Esophagus (tissue), 2 donors: ENCODE measurements at regions not wholly inside any gene's neighbourhood (a gene's known extent, or its start where the extent isn't known, plus 50 kb on each side); places are given as distances from the start of the nearest gene placed in this dataset.
"Not testable (repeated sequence)": the region's sequence is repeated elsewhere in the genome, so short reads cannot be mapped to it uniquely, and the experiment has no call there.

Experiments used
- H3K27ac ChIP-seq, 2 donors: one replicate each; pipeline ENCODE4 v1.5.1; 2013; ENCODE audit warnings: low read depth in 2 of 2, mild to moderate bottlenecking in 2 of 2, inconsistent platforms in 1 of 2, low read length in 1 of 2, moderate library complexity in 1 of 2
- H3K27me3 ChIP-seq, 2 donors: one replicate each; pipeline ENCODE4 v1.6.1; 2013; ENCODE audit warnings: low read length in 2 of 2, control low read depth in 1 of 2, mild to moderate bottlenecking in 1 of 2; ENCODE audit not compliant: insufficient read depth in 2 of 2, control insufficient read depth in 1 of 2
- H3K36me3 ChIP-seq, 2 donors: one replicate each; pipeline ENCODE4 v1.6.1; 2013; ENCODE audit warnings: low read length in 1 of 2; ENCODE audit not compliant: control insufficient read depth in 2 of 2, insufficient read depth in 2 of 2
- H3K4me1 ChIP-seq, 2 donors: one replicate each; pipeline ENCODE4 v1.6.1; 2013; ENCODE audit warnings: low read length in 1 of 2; ENCODE audit not compliant: control insufficient read depth in 2 of 2, insufficient read depth in 2 of 2
- H3K4me3 ChIP-seq, 2 donors: one replicate each; pipeline ENCODE4 v1.5.1; 2013; ENCODE audit warnings: low read length in 2 of 2, mild to moderate bottlenecking in 2 of 2, low read depth in 1 of 2, moderate library complexity in 1 of 2
- H3K9me3 ChIP-seq, 2 donors: one replicate each; pipeline ENCODE4 v1.6.1; 2013; ENCODE audit warnings: mild to moderate bottlenecking in 2 of 2, low read depth in 1 of 2, low read length in 1 of 2, moderate library complexity in 1 of 2; ENCODE audit not compliant: control insufficient read depth in 2 of 2, insufficient read depth in 1 of 2
- WGBS, 2 donors: extraction: QIAGEN DNeasy Blood & Tissue Kit; methylation state at CpG; one replicate each; pipeline ENCODE4 v1.1.7; 2013; 5-methylcytosine and 5-hydroxymethylcytosine counted together
- donor health status: healthy with polysubstance abuse.
- donor health status: Bipolar disorder and iron deficiency.

DNA sequence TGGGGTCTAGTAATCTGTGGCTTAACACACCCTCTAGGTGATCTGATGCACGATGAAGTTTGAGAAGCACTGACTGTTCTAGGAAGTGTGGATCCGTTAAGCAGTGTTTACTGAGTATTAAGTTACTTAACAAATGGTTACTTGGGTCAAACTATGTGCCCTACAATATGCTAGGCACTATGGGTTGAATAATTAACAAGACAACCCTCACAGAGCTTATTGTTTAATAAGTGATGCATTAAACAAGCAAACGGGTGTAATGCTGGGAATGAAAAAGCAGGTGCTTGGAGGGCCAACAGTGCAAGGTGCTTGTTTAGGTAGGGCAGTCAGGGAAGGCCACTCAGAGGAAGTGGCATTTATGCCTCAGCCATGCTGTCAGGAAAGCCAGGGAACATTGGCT, 378.0 kb upstream of the PODXL start:
- H3K4me3 ChIP-seq, result no peak overlapping the region
- H3K4me1 ChIP-seq, result no peaks in the 10 kb centered on the region
- H3K27me3 ChIP-seq, result no peaks in the 10 kb centered on the region
- no peaks in the 10 kb centered on the region for H3K36me3 ChIP-seq
- H3K9me3 ChIP-seq, result no peaks in the 10 kb centered on the region
- WGBS, 2 donors, result 35 to 37% methylated on average over 3 of the region's 3 CpGs
- H3K27ac ChIP-seq, result no peak overlapping the region

DNA sequence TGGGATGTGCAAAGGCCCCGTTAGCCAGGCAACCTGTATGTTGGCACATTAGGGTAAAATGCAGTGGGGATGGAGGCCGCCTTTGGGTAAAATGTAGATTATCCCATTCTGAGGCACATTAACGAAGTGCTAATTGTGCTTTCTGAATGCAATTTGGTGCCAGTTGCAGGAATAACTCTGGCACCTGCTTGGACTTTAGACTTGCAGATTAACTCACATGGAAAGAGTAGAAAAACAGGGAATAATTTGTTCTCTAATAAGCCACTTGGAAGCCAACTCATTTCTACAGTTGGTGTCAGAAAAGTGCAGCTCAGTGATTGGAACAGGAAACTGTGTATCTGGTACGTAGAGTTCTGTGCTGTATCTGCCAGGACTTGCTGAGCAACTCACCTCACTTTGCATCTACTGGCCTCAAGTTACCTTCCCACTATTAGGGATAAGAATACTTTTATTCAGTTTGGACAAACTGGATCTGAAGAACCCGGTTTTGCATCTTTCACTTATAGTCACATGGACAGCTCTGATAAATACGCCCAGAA, 377.4 kb upstream of the PODXL start:
- no peaks in the 10 kb centered on the region for H3K4me1 ChIP-seq
- no peak overlapping the region for H3K27ac ChIP-seq
- H3K36me3 ChIP-seq, result no peaks in the 10 kb centered on the region
- H3K4me3 ChIP-seq, result no peak overlapping the region
- H3K27me3 ChIP-seq, result no peaks in the 10 kb centered on the region
- 52 to 59% methylated on average over 6 of the region's 6 CpGs for WGBS, 2 donors
- H3K9me3 ChIP-seq, result no peaks in the 10 kb centered on the region

DNA sequence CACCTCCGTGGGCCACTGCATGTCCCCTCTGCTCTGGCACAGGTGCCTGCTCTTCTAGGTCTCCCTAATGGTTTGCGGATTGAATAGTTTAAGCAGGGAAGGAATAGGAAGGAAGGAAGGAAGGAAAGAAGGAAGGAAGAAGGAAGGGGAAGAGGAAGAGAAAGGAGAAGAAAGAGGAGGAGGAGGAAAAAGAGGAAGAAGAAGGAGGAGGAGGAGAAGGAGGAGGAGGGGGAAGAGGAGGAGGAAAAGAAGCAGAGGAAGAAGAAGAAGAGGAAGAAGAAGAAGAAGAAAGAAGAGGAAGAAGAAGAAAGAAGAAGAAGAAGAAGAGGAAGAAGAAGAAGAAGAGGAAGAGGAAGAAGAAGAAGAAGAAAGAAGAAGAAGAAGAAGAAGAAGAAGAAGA, 376.8 kb upstream of the PODXL start:
- not testable (repeated sequence) for H3K4me1 ChIP-seq, H3K36me3 ChIP-seq, H3K4me3 ChIP-seq, H3K9me3 ChIP-seq, H3K27me3 ChIP-seq, H3K27ac ChIP-seq
- WGBS, 2 donors, result 90 to 96% methylated on average over 2 of the region's 2 CpGs

DNA sequence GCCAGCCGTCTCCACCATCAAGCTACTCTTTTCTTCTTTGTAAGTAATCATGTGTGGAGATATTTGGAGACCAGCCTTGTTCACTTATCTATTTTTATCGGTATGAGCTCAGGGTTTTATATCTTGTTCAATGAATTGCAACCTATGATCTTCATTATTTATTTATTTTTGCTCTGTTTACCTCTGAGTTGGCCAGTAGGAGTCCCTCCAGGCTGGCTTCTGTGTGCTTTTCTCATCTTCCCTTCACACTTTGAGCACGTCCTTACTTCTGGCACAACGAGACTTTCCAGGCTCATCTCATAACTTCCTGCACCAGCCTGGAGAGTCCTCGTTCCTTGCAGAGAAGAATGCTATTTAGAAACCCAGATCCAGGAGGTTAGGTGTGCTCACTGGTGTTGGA, 375.8 kb upstream of the PODXL start:
- no peak overlapping the region for H3K27ac ChIP-seq
- H3K4me3 ChIP-seq, result no peak overlapping the region
- H3K9me3 ChIP-seq, result no peaks in the 10 kb centered on the region
- H3K4me1 ChIP-seq, result no peaks in the 10 kb centered on the region
- no peaks in the 10 kb centered on the region for H3K27me3 ChIP-seq
- H3K36me3 ChIP-seq, result no peaks in the 10 kb centered on the region
- WGBS, 2 donors, result 64 to 71% methylated on average over 5 of the region's 5 CpGs

DNA sequence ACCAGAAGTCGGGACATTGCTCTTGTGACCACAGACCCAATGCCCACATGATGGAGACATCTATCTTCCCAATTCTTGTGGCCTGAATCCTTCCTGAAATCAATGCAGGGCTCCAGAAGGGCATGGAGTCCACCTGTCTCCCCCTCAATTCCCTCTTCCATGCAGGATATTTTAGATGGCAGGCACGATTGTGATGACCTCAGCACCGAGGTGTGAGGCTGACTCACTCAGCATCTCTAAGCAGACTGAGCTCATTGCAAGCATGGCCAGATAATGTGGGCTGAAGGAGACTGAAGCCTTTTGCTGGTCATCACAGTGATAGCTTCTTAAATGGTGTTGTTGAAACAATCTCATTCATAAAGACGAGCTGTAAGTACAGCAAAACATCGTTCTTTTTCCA, 374.9 kb upstream of the PODXL start:
- no peaks in the 10 kb centered on the region for H3K27me3 ChIP-seq
- H3K9me3 ChIP-seq, result no peaks in the 10 kb centered on the region

DNA sequence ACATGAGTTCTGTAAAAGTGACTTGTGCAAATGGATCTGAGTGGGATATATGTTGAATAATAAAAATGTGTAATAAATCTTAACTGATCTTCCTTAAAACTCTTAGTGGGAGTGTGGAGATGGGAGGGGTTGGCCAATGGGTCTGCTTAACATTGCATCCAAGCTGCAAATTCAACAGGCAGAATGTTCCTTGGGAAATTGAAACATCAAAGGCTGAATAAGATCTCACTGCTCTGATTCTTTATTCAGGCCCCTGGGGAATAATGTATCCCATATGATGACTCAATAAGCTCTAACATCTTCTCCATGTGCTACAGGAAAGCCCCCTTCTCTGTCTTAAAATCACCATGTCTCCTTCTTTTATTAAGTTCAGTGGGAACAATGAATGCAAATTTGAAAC, 373.2 kb upstream of the PODXL start:
- no peak overlapping the region for H3K27ac ChIP-seq
- no peaks in the 10 kb centered on the region for H3K36me3 ChIP-seq
- H3K4me3 ChIP-seq, result no peak overlapping the region
- H3K4me1 ChIP-seq, result no peaks in the 10 kb centered on the region
- H3K27me3 ChIP-seq, result no peaks in the 10 kb centered on the region
- H3K9me3 ChIP-seq, result no peaks in the 10 kb centered on the region

More for the DNA sequence above, 374.9 kb upstream of the PODXL start:
- Histone ChIP-seq H3K4me1 (no peaks in the 10 kb centered on the region), H3K36me3 (no peaks in the 10 kb centered on the region), H3K4me3 (no peak overlapping the region), H3K27ac (no peak overlapping the region)
- WGBS, 2 donors, result 57 to 60% methylated on average over 5 of the region's 5 CpGs

DNA sequence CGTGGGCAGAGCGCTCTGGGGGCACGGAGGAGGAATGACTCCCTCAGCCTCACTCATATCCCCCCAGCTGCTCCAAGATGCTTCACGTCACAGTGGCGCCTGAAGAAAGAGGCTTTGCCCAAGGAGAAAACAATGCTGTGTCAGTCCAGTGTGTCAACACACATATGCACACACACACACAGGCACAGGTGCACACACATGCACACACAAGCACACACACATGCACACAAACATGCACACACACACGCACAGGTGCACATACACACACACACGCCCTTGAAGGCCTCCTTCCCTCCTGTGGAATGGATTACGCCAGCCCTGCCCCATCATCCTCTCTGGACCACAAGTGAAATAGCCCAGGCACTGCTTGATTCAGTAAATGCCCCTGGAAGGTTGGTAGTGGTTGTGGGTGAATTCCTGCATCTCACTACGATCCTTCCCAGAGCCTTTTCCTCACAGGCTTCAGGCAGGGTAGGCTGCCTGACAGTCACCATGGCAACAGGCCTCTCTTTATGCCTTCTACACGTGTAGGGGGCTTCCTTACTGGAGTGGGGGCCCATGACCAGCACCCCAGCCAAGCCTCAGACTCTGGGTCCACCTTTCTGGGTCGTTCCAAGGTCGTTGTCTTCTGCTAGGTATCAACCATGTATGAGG, 371.5 kb upstream of the PODXL start:
- Histone ChIP-seq H3K4me3 (no peak overlapping the region), H3K9me3 (no peaks in the 10 kb centered on the region), H3K27ac (no peak overlapping the region), H3K27me3 (no peaks in the 10 kb centered on the region), H3K4me1 (no peaks in the 10 kb centered on the region), H3K36me3 (no peaks in the 10 kb centered on the region)
- 69 to 73% methylated on average over 12 of the region's 12 CpGs for WGBS, 2 donors

DNA sequence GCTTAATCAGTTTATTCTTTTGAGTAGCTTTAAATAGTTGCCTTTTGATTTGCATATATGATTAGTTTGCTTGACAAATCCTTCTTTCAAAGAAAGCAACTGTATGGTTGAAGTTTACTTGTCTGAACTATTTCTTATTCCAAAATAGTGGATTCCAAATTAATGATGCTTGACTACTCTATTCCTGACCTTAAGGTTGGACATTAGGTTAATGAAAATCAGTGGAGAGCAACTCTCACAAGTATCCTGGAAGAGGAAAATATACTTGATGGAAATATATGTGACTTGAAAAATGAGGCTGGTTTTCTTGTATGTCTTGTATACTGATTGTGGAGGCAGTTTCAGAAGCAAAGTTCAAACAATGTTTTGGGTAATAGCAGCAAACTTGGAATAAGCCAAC, 369.2 kb upstream of the PODXL start:
- Histone ChIP-seq H3K4me3 (no peak overlapping the region), H3K9me3 (no peaks in the 10 kb centered on the region), H3K27me3 (no peaks in the 10 kb centered on the region), H3K27ac (no peak overlapping the region), H3K4me1 (no peaks in the 10 kb centered on the region), H3K36me3 (no peaks in the 10 kb centered on the region)

DNA sequence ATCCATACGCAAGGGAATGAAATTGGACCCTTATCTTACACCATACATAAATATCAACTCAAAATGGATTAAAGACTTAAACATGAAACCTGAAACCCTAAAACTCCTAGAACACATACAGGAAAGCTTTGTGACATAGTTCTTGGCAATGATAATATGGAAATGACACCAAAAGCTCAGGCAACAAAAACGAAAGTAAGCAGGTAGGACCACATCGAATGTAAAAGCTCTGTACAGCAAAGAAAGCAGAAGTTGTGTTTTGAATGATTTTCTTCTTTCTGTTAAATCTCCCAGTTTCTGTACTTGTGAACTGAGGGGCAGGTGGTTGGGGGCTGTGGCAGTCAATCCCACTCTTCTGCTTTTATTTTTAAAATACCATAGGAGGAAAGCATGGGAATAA, 368.4 kb upstream of the PODXL start:
- Histone ChIP-seq H3K4me1 (no peaks in the 10 kb centered on the region), H3K36me3 (no peaks in the 10 kb centered on the region), H3K27me3 (no peaks in the 10 kb centered on the region), H3K27ac (no peak overlapping the region), H3K9me3 (no peaks in the 10 kb centered on the region), H3K4me3 (no peak overlapping the region)
- WGBS, 2 donors, result 59 to 75% methylated on average over 3 of the region's 3 CpGs

DNA sequence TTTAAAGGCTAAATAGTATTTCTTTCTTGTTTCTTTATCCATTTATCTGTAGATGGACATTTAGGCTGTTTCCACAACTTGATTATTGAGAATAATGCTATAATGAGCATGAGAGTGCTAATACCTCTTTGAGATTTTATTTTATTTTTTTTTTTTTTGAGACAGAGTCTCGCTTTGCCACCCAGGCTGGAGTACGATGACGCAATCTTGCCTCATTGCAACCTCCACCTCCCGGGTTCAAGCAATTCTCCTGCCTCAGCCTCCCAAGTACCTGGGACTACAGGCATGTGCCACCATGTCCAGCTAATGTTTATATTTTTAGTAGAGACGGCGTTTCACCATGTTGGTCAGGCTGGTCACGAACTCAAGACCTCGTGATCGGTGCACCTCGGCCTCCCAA, 366.5 kb upstream of the PODXL start:
- H3K4me3 ChIP-seq, H3K4me1 ChIP-seq, H3K36me3 ChIP-seq, H3K9me3 ChIP-seq, H3K27ac ChIP-seq, H3K27me3 ChIP-seq: not testable (repeated sequence)
- WGBS, 2 donors, result 92 to 97% methylated on average over 10 of the region's 10 CpGs
